ENCODE measurements at regions not wholly inside any gene's neighbourhood (a gene's known extent, or its start where the extent isn't known, plus 50 kb on each side); places are given as distances from the start of the nearest gene placed in this dataset.

GRCh38 chr2:35688309-35688708 lies 667.3 kb upstream of the CRIM1 start:
- Mint-ChIP-seq H3K27me3 (ENCODE audit: low read depth) (peaks cover 19% of the 10 kb centered on the region), H3K4me1 (ENCODE audit: low read depth) (no peaks in the 10 kb centered on the region), H3K9me3 (ENCODE audit: low read depth) (no peaks in the 10 kb centered on the region), H3K4me3 (ENCODE audit: unreplicated experiment) (no peak overlapping the region), H3K27ac (ENCODE audit: unreplicated experiment) (no peak overlapping the region), H3K36me3 (ENCODE audit: low read depth) (no peaks in the 10 kb centered on the region)
- no peak for TF ChIP-seq CTCF (IDR thresholded peaks at IDR 0.05)
- no peak for DNase-seq (ENCODE audit: low spot score)

GRCh38 chr2:35651688-35652323 lies 703.8 kb upstream of the CRIM1 start:
- TF ChIP-seq CTCF (IDR thresholded peaks at IDR 0.05) = no peak
- DNase-seq (ENCODE audit: low spot score) = no peak
- Mint-ChIP-seq H3K27ac (ENCODE audit: unreplicated experiment) (no peak overlapping the region), H3K4me3 (ENCODE audit: unreplicated experiment) (no peak overlapping the region), H3K36me3 (ENCODE audit: low read depth) (no peaks in the 10 kb centered on the region), H3K4me1 (ENCODE audit: low read depth) (no peaks in the 10 kb centered on the region), H3K9me3 (ENCODE audit: low read depth) (no peaks in the 10 kb centered on the region), H3K27me3 (ENCODE audit: low read depth) (peaks cover 10% of the 10 kb centered on the region)

- H3K27ac Mint-ChIP-seq (ENCODE audit: unreplicated experiment) = no peak overlapping the region
- DNase-seq (ENCODE audit: low spot score) = no peak
- no peaks in the 10 kb centered on the region for H3K4me1 Mint-ChIP-seq (ENCODE audit: low read depth)
- H3K27me3 Mint-ChIP-seq (ENCODE audit: low read depth) = peaks cover 12% of the 10 kb centered on the region
- H3K36me3 Mint-ChIP-seq (ENCODE audit: low read depth) = no peaks in the 10 kb centered on the region
- no peak for TF ChIP-seq CTCF (IDR thresholded peaks at IDR 0.05)
- H3K4me3 Mint-ChIP-seq (ENCODE audit: unreplicated experiment) = no peak overlapping the region
- H3K9me3 Mint-ChIP-seq (ENCODE audit: low read depth) = no peaks in the 10 kb centered on the region
Measured at GRCh38 chr2:35614640-35615039, 740.9 kb upstream of the CRIM1 start.

- Mint-ChIP-seq H3K36me3 (ENCODE audit: low read depth) (no peaks in the 10 kb centered on the region), H3K4me1 (ENCODE audit: low read depth) (no peaks in the 10 kb centered on the region), H3K4me3 (ENCODE audit: unreplicated experiment) (no peak overlapping the region), H3K9me3 (ENCODE audit: low read depth) (no peaks in the 10 kb centered on the region), H3K27me3 (ENCODE audit: low read depth) (peaks cover 7% of the 10 kb centered on the region), H3K27ac (ENCODE audit: unreplicated experiment) (no peak overlapping the region)
- DNase-seq (ENCODE audit: low spot score) = no peak
- no peak for TF ChIP-seq CTCF (IDR thresholded peaks at IDR 0.05)
Measured at GRCh38 chr2:35606394-35606793, 749.2 kb upstream of the CRIM1 start.

GRCh38 chr2:35598310-35598709 lies 757.3 kb upstream of the CRIM1 start:
- Mint-ChIP-seq H3K9me3 (ENCODE audit: low read depth) (peaks cover 4% of the 10 kb centered on the region), H3K27ac (ENCODE audit: unreplicated experiment) (no peak overlapping the region), H3K36me3 (ENCODE audit: low read depth) (no peaks in the 10 kb centered on the region), H3K4me3 (ENCODE audit: unreplicated experiment) (no peak overlapping the region), H3K4me1 (ENCODE audit: low read depth) (no peaks in the 10 kb centered on the region), H3K27me3 (ENCODE audit: low read depth) (peaks cover 3% of the 10 kb centered on the region)
- DNase-seq (ENCODE audit: low spot score) = no peak
- no peak for TF ChIP-seq CTCF (IDR thresholded peaks at IDR 0.05)
